ENCODE measurements at regions not wholly inside any gene's neighbourhood (a gene's known extent, or its start where the extent isn't known, plus 50 kb on each side); places are given as distances from the start of the nearest gene placed in this dataset.

DNA sequence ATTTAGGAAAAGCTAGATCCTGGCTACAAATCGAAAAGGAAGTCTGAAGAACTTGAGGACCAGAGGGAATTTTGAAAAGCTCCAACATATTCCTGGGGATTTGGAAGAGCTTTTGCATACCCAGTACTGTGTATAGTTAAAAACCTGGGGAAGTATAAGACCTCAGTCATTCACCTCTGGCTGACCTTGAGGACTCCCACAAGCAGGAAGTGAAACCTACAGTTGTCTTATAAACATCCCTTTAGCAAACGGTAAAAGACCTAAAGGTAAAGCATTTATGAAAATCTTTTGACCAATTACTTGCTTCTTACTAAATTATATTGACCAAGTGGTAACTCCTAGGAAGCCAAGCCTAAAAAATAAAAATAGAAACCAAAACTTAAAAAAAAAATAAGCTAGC is 175.0 kb downstream of the HAO1 start:
- Histone ChIP-seq H3K79me2 (ENCODE audit: insufficient read depth) (no peaks in the 10 kb centered on the region), H2AFZ (ENCODE audit: low read depth) (no peak overlapping the region), H3K4me1 (ENCODE audit: control insufficient read depth in 1 of 2, insufficient read depth in 2 of 2, low read depth in 1 of 2, low read length in 1 of 2) (no peaks in the 10 kb centered on the region), H3K9ac (no peak overlapping the region), H4K20me1 (ENCODE audit: insufficient read depth) (no peaks in the 10 kb centered on the region), H3K9me3 (no peaks in the 10 kb centered on the region), H3K36me3 (replicated peaks in 1 of 2; ENCODE audit: control insufficient read depth in 1 of 2, insufficient read depth in 2 of 2, low read length in 1 of 2) (no peaks in the 10 kb centered on the region), H3F3A (replicated peaks; ENCODE audit: insufficient read depth) (no peaks in the 10 kb centered on the region), H3K4me3 (ENCODE audit: low read depth in 2 of 2, low read length in 1 of 2) (no peak overlapping the region), H3K27me3 (ENCODE audit: insufficient read depth) (no peaks in the 10 kb centered on the region), H3K4me2 (no peak overlapping the region), H3K27ac (ENCODE audit: low read depth in 2 of 2, low read length in 1 of 2) (no peak overlapping the region), H3K9me2 (no peaks in the 10 kb centered on the region)
- DNase-seq: no peak
- TF ChIP-seq RAD21 (IDR thresholded peaks at IDR 0.05; ENCODE audit: low read length) (no peak), MXI1 (IDR thresholded peaks at IDR 0.05; ENCODE audit: low read depth, low read length) (no peak), FOXJ3 (CRISPR knock-in tag; IDR thresholded peaks at IDR 0.05) (no peak)
- ChIA-PET POLR2A (no interaction called here), CTCF (interaction anchor here (1.3 kb wide), 1 partner anchor 13 kb away, joined by 3 read pairs; no protein-coding TSS in a partner anchor)
- 8% methylated on average over 2 of the region's 2 CpGs for WGBS (ENCODE audit: low lambda C conversion rate)

DNA sequence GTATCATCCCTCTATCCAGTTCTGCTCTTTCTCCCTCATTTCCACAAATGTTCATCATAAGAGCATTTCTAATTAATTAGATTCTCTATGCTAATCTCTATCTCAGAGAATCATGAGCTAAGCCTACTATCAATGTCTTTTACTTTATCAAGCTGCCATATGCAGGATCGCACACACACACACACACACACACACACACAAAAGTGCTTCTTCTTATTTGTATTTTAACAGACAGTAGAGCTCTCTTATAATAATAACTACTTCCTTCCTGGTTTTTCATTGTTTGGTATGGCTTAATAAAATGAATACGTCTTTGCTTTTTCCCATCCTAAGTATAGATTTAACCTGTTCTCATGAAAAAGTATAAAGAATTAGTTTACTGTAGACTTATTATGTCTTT is 170.2 kb downstream of the HAO1 start:
- no peak for DNase-seq
- TF ChIP-seq, protein P1, sequence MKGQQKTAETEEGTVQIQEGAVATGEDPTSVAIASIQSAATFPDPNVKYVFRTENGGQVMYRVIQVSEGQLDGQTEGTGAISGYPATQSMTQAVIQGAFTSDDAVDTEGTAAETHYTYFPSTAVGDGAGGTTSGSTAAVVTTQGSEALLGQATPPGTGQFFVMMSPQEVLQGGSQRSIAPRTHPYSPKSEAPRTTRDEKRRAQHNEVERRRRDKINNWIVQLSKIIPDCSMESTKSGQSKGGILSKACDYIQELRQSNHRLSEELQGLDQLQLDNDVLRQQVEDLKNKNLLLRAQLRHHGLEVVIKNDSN (IDR thresholded peaks at IDR 0.05; ENCODE audit: borderline replicate concordance, low read depth): no peak
- TF ChIP-seq FOXJ3 (CRISPR knock-in tag; IDR thresholded peaks at IDR 0.05) (no peak), EZH2phosphoT487 (IDR thresholded peaks at IDR 0.05; ENCODE audit: borderline replicate concordance, low read depth) (no peak), NFIC (IDR thresholded peaks at IDR 0.05; ENCODE audit: borderline replicate concordance) (no peak), RCOR1 (IDR thresholded peaks at IDR 0.05; ENCODE audit: low read length) (no peak), IRF3 (IDR thresholded peaks at IDR 0.05; ENCODE audit: low read depth, low read length) (no peak), SIN3A (IDR thresholded peaks at IDR 0.05; ENCODE audit: borderline replicate concordance, low read depth, low read length) (no peak), MAX (IDR thresholded peaks at IDR 0.05; ENCODE audit: low read depth) (no peak), RXRA (IDR thresholded peaks at IDR 0.05; ENCODE audit: borderline replicate concordance, low read depth) (no peak), NRF1 (IDR thresholded peaks at IDR 0.05; ENCODE audit: low read depth, low read length) (no peak), TAF1 (IDR thresholded peaks at IDR 0.05; ENCODE audit: borderline replicate concordance, low read depth, low read length) (no peak), MEF2A (IDR thresholded peaks at IDR 0.05; ENCODE audit: borderline replicate concordance, low read depth) (no peak), YY1 (IDR thresholded peaks at IDR 0.05; ENCODE audit: low read depth) (no peak), JUND (IDR thresholded peaks at IDR 0.05) (no peak), EP300 (IDR thresholded peaks at IDR 0.05; ENCODE audit: borderline replicate concordance in 1 of 2, low read depth in 1 of 2, low read length in 1 of 2) (no peak)
- TF ChIP-seq, protein P2, sequence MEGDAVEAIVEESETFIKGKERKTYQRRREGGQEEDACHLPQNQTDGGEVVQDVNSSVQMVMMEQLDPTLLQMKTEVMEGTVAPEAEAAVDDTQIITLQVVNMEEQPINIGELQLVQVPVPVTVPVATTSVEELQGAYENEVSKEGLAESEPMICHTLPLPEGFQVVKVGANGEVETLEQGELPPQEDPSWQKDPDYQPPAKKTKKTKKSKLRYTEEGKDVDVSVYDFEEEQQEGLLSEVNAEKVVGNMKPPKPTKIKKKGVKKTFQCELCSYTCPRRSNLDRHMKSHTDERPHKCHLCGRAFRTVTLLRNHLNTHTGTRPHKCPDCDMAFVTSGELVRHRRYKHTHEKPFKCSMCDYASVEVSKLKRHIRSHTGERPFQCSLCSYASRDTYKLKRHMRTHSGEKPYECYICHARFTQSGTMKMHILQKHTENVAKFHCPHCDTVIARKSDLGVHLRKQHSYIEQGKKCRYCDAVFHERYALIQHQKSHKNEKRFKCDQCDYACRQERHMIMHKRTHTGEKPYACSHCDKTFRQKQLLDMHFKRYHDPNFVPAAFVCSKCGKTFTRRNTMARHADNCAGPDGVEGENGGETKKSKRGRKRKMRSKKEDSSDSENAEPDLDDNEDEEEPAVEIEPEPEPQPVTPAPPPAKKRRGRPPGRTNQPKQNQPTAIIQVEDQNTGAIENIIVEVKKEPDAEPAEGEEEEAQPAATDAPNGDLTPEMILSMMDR (IDR thresholded peaks at IDR 0.05): no peak
- TF ChIP-seq, protein P3, sequence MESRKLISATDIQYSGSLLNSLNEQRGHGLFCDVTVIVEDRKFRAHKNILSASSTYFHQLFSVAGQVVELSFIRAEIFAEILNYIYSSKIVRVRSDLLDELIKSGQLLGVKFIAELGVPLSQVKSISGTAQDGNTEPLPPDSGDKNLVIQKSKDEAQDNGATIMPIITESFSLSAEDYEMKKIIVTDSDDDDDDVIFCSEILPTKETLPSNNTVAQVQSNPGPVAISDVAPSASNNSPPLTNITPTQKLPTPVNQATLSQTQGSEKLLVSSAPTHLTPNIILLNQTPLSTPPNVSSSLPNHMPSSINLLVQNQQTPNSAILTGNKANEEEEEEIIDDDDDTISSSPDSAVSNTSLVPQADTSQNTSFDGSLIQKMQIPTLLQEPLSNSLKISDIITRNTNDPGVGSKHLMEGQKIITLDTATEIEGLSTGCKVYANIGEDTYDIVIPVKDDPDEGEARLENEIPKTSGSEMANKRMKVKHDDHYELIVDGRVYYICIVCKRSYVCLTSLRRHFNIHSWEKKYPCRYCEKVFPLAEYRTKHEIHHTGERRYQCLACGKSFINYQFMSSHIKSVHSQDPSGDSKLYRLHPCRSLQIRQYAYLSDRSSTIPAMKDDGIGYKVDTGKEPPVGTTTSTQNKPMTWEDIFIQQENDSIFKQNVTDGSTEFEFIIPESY (IDR thresholded peaks at IDR 0.05; ENCODE audit: borderline replicate concordance, low read depth): no peak
- TF ChIP-seq, protein P4, sequence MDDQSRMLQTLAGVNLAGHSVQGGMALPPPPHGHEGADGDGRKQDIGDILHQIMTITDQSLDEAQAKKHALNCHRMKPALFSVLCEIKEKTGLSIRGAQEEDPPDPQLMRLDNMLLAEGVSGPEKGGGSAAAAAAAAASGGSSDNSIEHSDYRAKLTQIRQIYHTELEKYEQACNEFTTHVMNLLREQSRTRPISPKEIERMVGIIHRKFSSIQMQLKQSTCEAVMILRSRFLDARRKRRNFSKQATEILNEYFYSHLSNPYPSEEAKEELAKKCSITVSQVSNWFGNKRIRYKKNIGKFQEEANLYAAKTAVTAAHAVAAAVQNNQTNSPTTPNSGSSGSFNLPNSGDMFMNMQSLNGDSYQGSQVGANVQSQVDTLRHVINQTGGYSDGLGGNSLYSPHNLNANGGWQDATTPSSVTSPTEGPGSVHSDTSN (IDR thresholded peaks at IDR 0.05): no peak
- TF ChIP-seq, protein P5, sequence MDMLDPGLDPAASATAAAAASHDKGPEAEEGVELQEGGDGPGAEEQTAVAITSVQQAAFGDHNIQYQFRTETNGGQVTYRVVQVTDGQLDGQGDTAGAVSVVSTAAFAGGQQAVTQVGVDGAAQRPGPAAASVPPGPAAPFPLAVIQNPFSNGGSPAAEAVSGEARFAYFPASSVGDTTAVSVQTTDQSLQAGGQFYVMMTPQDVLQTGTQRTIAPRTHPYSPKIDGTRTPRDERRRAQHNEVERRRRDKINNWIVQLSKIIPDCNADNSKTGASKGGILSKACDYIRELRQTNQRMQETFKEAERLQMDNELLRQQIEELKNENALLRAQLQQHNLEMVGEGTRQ (IDR thresholded peaks at IDR 0.05; ENCODE audit: borderline replicate concordance, low read depth, low read length): no peak

More for the DNA sequence above, 170.2 kb downstream of the HAO1 start:
- no peaks in the 10 kb centered on the region for H4K20me1 ChIP-seq (ENCODE audit: insufficient read depth)
- no peak overlapping the region for H3K27ac ChIP-seq (ENCODE audit: low read depth in 2 of 2, low read length in 1 of 2)
- no peaks in the 10 kb centered on the region for H3K36me3 ChIP-seq (replicated peaks in 1 of 2; ENCODE audit: control insufficient read depth in 1 of 2, insufficient read depth in 2 of 2, low read length in 1 of 2)
- ChIA-PET CTCF (no interaction called here), POLR2A (no interaction called here)
- H3F3A ChIP-seq (replicated peaks; ENCODE audit: insufficient read depth): no peaks in the 10 kb centered on the region
- H3K79me2 ChIP-seq (ENCODE audit: insufficient read depth): no peaks in the 10 kb centered on the region
- H3K9me2 ChIP-seq: no peaks in the 10 kb centered on the region
- WGBS (ENCODE audit: low lambda C conversion rate): 42% methylated on average over 2 of the region's 2 CpGs
- H3K4me3 ChIP-seq (ENCODE audit: low read depth in 2 of 2, low read length in 1 of 2): no peak overlapping the region
- H2AFZ ChIP-seq (ENCODE audit: low read depth): no peak overlapping the region
- H3K4me2 ChIP-seq: no peak overlapping the region
- H3K27me3 ChIP-seq (ENCODE audit: insufficient read depth): no peaks in the 10 kb centered on the region
- no peaks in the 10 kb centered on the region for H3K4me1 ChIP-seq (ENCODE audit: control insufficient read depth in 1 of 2, insufficient read depth in 2 of 2, low read depth in 1 of 2, low read length in 1 of 2)
- no peaks in the 10 kb centered on the region for H3K9me3 ChIP-seq
- no peak overlapping the region for H3K9ac ChIP-seq
